ENCODE measurements at regions not wholly inside any gene's neighbourhood (a gene's known extent, or its start where the extent isn't known, plus 50 kb on each side); places are given as distances from the start of the nearest gene placed in this dataset.

DNA sequence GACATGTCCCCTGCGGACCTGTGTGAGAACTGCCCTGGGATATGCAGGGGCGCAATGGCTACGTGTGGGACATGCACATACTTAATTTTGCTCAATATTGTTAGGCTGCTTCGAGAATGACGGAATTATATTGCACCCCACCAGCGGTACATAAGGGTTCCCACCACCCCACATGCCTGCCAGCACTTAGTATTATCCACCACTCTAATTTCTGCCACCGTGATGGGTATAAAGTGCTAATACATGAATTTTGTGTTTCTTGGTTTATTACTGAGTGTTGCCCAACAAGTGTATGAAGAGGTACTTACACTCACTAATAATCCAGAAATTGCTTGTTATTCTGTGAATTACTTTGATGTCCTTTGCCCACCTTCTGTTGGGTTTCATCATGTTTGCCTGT, 52.1 kb upstream of the ACOT11 start:
- TF ChIP-seq, protein P1, sequence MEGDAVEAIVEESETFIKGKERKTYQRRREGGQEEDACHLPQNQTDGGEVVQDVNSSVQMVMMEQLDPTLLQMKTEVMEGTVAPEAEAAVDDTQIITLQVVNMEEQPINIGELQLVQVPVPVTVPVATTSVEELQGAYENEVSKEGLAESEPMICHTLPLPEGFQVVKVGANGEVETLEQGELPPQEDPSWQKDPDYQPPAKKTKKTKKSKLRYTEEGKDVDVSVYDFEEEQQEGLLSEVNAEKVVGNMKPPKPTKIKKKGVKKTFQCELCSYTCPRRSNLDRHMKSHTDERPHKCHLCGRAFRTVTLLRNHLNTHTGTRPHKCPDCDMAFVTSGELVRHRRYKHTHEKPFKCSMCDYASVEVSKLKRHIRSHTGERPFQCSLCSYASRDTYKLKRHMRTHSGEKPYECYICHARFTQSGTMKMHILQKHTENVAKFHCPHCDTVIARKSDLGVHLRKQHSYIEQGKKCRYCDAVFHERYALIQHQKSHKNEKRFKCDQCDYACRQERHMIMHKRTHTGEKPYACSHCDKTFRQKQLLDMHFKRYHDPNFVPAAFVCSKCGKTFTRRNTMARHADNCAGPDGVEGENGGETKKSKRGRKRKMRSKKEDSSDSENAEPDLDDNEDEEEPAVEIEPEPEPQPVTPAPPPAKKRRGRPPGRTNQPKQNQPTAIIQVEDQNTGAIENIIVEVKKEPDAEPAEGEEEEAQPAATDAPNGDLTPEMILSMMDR (IDR thresholded peaks at IDR 0.05) = no peak
- TF ChIP-seq POLR2A (IDR thresholded peaks at IDR 0.05) (no peak), POLR2AphosphoS5 (IDR thresholded peaks at IDR 0.05) (no peak)
